ENCODE measurements at regions not wholly inside any gene's neighbourhood (a gene's known extent, or its start where the extent isn't known, plus 50 kb on each side); places are given as distances from the start of the nearest gene placed in this dataset.

GRCh38 chr12:68499616-68500015 lies 111.1 kb upstream of the RAP1B start:
- H3K4me3 Mint-ChIP-seq = no peak overlapping the region
- no peaks in the 10 kb centered on the region for H3K36me3 Mint-ChIP-seq (ENCODE audit: low read depth)
- no peak for DNase-seq
- H3K27me3 Mint-ChIP-seq (ENCODE audit: low read depth) = no peaks in the 10 kb centered on the region
- H3K9me3 Mint-ChIP-seq = no peaks in the 10 kb centered on the region
- intact Hi-C loops (cut with micrococcal nuclease) = loop anchor here (5.0 to 10.0 kb wide), 2 partner anchors 308 to 565 kb away; partner anchors contain the start of gene MDM2
- peaks cover 28% of the 10 kb centered on the region for H3K4me1 Mint-ChIP-seq (ENCODE audit: low read depth)
- no peak overlapping the region for H3K27ac Mint-ChIP-seq
- CTCF ChIA-PET = no interaction called here

DNA sequence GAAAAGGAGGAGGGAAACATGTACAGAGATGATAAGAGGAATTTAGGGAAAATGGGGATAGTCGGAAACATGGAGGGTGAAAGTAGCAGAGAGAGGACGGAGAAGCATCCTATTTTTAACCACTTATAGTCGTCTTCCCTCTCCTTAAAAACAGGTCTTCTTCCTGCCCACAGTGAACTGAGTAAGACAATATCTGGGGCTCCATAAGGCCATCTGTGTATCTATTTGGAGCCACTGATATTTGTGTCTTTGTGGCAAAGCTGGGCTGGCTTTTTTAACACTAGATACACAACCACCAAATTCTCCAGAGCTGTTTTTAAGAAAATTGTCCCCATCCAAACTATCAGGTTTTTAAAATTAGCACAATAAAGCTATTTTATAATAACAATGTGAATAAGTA lies 109.5 kb upstream of the RAP1B start:
- intact Hi-C loops (cut with micrococcal nuclease) = no loop called here
- DNase-seq = no peak
- Mint-ChIP-seq H3K9me3 (no peaks in the 10 kb centered on the region), H3K27ac (no peak overlapping the region), H3K4me1 (ENCODE audit: low read depth) (peaks cover 27% of the 10 kb centered on the region), H3K27me3 (ENCODE audit: low read depth) (no peaks in the 10 kb centered on the region), H3K36me3 (ENCODE audit: low read depth) (no peaks in the 10 kb centered on the region), H3K4me3 (no peak overlapping the region)
- CTCF ChIA-PET = interaction anchor here (0.5 kb wide), 1 partner anchor 38 kb away, joined by 3 read pairs; no protein-coding TSS in a partner anchor

DNA sequence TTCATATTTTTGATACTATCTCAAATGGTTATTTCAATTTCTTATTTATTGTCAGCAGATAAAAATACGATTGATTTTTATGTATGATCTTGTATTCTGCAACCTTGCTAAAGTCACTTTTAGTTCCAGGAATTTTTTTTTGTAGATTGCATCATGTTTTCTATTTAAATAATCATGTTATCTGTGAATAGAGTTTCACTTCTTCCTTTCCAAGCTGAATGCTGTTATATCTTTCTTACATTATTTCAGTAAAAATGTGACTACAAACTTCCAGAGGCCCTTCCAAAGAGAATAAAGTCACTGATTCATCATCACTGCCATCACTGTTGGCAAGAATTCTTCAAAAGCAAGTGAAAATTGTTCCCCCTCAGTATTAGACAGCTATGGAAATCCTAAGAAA lies 104.7 kb upstream of the RAP1B start:
- Mint-ChIP-seq H3K27ac (no peak overlapping the region), H3K4me1 (ENCODE audit: low read depth) (peaks cover 8% of the 10 kb centered on the region), H3K9me3 (no peaks in the 10 kb centered on the region), H3K27me3 (ENCODE audit: low read depth) (no peaks in the 10 kb centered on the region), H3K36me3 (ENCODE audit: low read depth) (no peaks in the 10 kb centered on the region), H3K4me3 (no peak overlapping the region)
- CTCF ChIA-PET = no interaction called here
- intact Hi-C loops (cut with micrococcal nuclease) = no loop called here
- DNase-seq = no peak

DNA sequence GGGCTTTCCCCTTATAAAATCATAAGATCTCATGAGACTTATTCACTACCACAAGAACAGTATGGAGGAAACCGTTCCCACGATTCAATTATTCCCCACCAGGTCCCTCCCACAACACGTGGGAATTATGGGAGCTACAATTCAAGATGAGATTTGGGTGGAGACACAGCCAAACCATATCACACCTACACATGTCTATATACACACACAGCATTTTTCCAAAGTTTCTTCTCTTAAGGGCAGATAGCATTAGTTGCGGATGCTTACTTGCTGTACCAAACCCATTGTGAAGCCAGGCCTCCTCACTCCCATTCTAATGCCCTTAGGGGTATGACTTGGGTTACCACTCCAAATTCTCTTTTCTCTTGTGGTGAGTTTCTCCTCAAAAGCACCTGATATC lies 104.1 kb upstream of the RAP1B start:
- no peak overlapping the region for H3K4me3 Mint-ChIP-seq
- intact Hi-C loops (cut with micrococcal nuclease) = no loop called here
- H3K27me3 Mint-ChIP-seq (ENCODE audit: low read depth) = no peaks in the 10 kb centered on the region
- no peak overlapping the region for H3K27ac Mint-ChIP-seq
- DNase-seq = no peak
- CTCF ChIA-PET = no interaction called here
- no peaks in the 10 kb centered on the region for H3K9me3 Mint-ChIP-seq
- H3K4me1 Mint-ChIP-seq (ENCODE audit: low read depth) = peaks cover 8% of the 10 kb centered on the region
- H3K36me3 Mint-ChIP-seq (ENCODE audit: low read depth) = no peaks in the 10 kb centered on the region

GRCh38 chr12:68507657-68508056 lies 103.0 kb upstream of the RAP1B start:
- H3K27me3 Mint-ChIP-seq (ENCODE audit: low read depth) = no peaks in the 10 kb centered on the region
- no peak overlapping the region for H3K27ac Mint-ChIP-seq
- intact Hi-C loops (cut with micrococcal nuclease) = no loop called here
- no peak for DNase-seq
- no peaks in the 10 kb centered on the region for H3K36me3 Mint-ChIP-seq (ENCODE audit: low read depth)
- no peaks in the 10 kb centered on the region for H3K9me3 Mint-ChIP-seq
- no peak overlapping the region for H3K4me3 Mint-ChIP-seq
- CTCF ChIA-PET = interaction anchor here (1.3 kb wide), 1 partner anchor 13 kb away, joined by 3 read pairs; no protein-coding TSS in a partner anchor
- peaks cover 8% of the 10 kb centered on the region for H3K4me1 Mint-ChIP-seq (ENCODE audit: low read depth)

DNA sequence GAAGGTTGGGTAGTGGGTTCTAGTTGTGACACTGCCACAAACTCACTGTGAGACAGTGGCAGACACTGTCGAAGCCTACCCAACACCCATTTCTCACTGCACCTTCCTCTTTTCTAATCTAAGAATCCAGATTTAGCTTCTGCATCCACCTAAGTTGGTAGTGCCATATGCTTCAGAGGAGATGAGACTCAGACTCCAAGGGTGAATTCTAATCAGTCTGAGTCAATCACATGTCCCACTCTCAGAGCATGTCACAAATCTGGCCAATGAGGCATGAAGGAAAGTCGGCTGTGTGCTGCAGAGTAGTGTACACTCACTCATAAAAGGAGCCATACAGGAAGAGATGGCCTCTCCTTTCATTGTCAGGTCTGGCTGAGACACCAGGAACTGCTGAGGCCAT lies 102.1 kb upstream of the RAP1B start:
- Mint-ChIP-seq H3K4me3 (no peak overlapping the region), H3K36me3 (ENCODE audit: low read depth) (no peaks in the 10 kb centered on the region), H3K9me3 (no peaks in the 10 kb centered on the region), H3K27me3 (ENCODE audit: low read depth) (no peaks in the 10 kb centered on the region), H3K27ac (no peak overlapping the region), H3K4me1 (ENCODE audit: low read depth) (peaks cover 8% of the 10 kb centered on the region)
- intact Hi-C loops (cut with micrococcal nuclease) = no loop called here
- CTCF ChIA-PET = interaction anchor here (1.3 kb wide), 1 partner anchor 12 kb away, joined by 3 read pairs; no protein-coding TSS in a partner anchor
- no peak for DNase-seq

DNA sequence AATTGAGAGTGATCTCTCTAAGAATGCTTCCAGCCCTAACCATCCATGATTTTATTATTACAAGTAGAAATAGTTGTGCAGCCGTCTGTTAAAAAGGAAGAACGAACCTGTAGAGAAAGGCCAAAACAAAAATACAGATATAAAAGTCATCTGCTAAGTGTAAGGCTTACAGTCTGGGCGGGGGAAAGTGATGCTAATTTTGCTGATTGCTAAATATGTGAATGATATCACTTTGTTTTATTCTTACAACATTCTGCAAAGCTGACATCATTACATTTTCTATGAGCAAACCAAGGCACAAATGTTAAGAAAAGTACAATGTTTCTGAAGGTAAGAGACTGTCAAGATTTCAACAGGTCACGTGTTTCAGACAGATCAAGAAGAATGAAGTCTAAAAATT lies 101.5 kb upstream of the RAP1B start:
- no peak overlapping the region for H3K4me3 Mint-ChIP-seq
- intact Hi-C loops (cut with micrococcal nuclease) = no loop called here
- no peak overlapping the region for H3K27ac Mint-ChIP-seq
- no peaks in the 10 kb centered on the region for H3K36me3 Mint-ChIP-seq (ENCODE audit: low read depth)
- no peak for DNase-seq
- H3K27me3 Mint-ChIP-seq (ENCODE audit: low read depth) = no peaks in the 10 kb centered on the region
- H3K4me1 Mint-ChIP-seq (ENCODE audit: low read depth) = peaks cover 8% of the 10 kb centered on the region
- CTCF ChIA-PET = interaction anchor here (2.6 kb wide), 1 partner anchor 12 kb away, joined by 9 read pairs; no protein-coding TSS in a partner anchor
- no peaks in the 10 kb centered on the region for H3K9me3 Mint-ChIP-seq

- H3K4me3 Mint-ChIP-seq = no peak overlapping the region
- no peaks in the 10 kb centered on the region for H3K27me3 Mint-ChIP-seq (ENCODE audit: low read depth)
- no peaks in the 10 kb centered on the region for H3K9me3 Mint-ChIP-seq
- no peak for DNase-seq
- intact Hi-C loops (cut with micrococcal nuclease) = no loop called here
- H3K27ac Mint-ChIP-seq = no peak overlapping the region
- no peaks in the 10 kb centered on the region for H3K36me3 Mint-ChIP-seq (ENCODE audit: low read depth)
- peaks cover 8% of the 10 kb centered on the region for H3K4me1 Mint-ChIP-seq (ENCODE audit: low read depth)
- CTCF ChIA-PET = interaction anchor here (0.6 to 2.6 kb wide), 3 partner anchors 11 to 174 kb away, joined by 3 to 9 read pairs (median 3); no protein-coding TSS in a partner anchor
These were observed 100.3 kb upstream of the RAP1B start for GRCh38 chr12:68510397-68510796.

DNA sequence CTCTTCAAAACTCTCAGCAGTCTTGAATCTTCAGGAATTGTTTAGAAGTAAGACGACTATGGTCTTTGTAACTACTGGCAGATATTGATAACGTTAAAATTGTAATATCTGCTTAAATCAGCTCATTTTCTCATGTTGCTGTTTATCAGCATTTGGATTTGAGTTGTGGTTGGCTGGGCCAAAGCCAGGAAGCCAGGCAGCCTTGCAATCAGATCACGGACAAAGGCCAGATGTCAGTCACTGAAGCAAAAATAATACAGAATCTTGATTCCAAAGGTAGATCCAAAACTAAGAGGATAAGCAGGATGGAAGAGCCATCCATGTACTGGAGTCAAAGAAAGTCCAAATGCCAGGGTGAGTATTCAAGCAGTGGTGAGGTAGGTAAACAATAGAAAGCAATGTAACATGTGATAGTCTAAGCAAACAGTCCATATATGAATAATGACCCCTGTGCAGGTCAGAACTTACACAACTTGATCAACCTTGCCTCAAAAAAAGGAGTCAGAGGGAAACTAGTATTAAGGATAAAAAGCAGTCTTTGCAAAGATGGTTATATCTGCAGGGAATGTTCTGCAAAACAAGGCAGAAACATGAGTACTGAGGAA lies 95.8 kb upstream of the RAP1B start:
- Mint-ChIP-seq H3K36me3 (ENCODE audit: low read depth) (no peaks in the 10 kb centered on the region), H3K27ac (no peak overlapping the region), H3K4me1 (ENCODE audit: low read depth) (no peaks in the 10 kb centered on the region), H3K4me3 (no peak overlapping the region), H3K27me3 (ENCODE audit: low read depth) (no peaks in the 10 kb centered on the region), H3K9me3 (no peaks in the 10 kb centered on the region)
- CTCF ChIA-PET = no interaction called here
- no peak for DNase-seq
- intact Hi-C loops (cut with micrococcal nuclease) = no loop called here

DNA sequence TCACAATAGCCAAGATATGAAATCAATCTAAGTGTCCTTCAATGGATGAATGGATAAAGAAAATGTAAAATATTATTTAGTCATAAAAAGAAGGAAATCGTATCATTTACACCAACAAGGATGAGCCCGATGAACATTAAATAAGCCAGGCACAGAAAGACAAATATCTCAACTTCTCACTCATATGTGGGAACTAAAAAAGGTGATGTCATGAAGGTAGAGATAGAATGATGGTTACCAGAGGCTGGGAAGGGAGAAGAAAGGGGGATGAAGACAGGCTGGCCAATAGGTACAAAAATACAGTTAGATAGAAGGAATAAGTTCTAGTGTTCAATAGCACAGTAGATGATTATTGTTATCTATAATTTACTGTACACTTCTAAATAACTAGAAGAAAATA lies 94.9 kb upstream of the RAP1B start:
- no peaks in the 10 kb centered on the region for H3K9me3 Mint-ChIP-seq
- DNase-seq = no peak
- H3K27me3 Mint-ChIP-seq (ENCODE audit: low read depth) = no peaks in the 10 kb centered on the region
- no peaks in the 10 kb centered on the region for H3K4me1 Mint-ChIP-seq (ENCODE audit: low read depth)
- CTCF ChIA-PET = no interaction called here
- H3K4me3 Mint-ChIP-seq = no peak overlapping the region
- no peak overlapping the region for H3K27ac Mint-ChIP-seq
- no peaks in the 10 kb centered on the region for H3K36me3 Mint-ChIP-seq (ENCODE audit: low read depth)
- intact Hi-C loops (cut with micrococcal nuclease) = loop anchor here (2.0 kb wide), 1 partner anchor 15 kb away; no protein-coding TSS in a partner anchor

- H3K27me3 Mint-ChIP-seq (ENCODE audit: low read depth) = no peaks in the 10 kb centered on the region
- H3K9me3 Mint-ChIP-seq = no peaks in the 10 kb centered on the region
- no peaks in the 10 kb centered on the region for H3K36me3 Mint-ChIP-seq (ENCODE audit: low read depth)
- H3K27ac Mint-ChIP-seq = no peak overlapping the region
- DNase-seq = no peak
- H3K4me1 Mint-ChIP-seq (ENCODE audit: low read depth) = peaks cover 4% of the 10 kb centered on the region
- no peak overlapping the region for H3K4me3 Mint-ChIP-seq
- CTCF ChIA-PET = interaction anchor here (0.6 to 2.0 kb wide), 4 partner anchors 11 to 164 kb away, joined by 3 to 9 read pairs (median 3); no protein-coding TSS in a partner anchor
- intact Hi-C loops (cut with micrococcal nuclease) = no loop called here
These were observed 89.3 kb upstream of the RAP1B start for GRCh38 chr12:68521321-68521839.

DNA sequence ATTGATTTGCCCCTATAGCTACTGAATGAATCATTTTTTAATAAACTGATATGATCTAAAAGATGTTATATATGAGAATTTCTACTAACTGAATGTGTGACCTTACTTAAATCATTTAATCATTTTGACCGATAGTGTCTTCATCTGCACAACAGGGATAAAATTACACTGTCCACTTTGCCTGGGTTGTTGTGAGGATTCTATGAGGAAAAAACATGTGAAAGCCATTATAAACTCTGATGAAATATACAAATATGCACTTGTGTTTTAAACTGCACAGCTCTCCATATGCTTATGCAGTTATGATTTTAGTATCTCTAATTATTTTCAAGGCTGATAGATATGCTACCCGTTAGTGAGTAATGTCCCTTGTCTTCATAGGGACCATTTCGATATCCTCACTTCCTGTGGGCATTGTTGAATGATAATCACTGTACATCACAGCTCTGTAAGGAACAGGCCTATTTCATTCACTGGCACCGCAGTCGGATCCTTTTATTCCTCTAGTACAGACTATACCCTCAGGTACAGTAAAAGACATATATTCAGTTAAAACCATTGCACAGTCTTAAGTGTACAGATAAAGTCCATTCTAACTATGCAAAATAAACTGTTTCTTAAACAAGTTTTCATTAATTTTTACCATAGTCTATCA lies 88.7 kb upstream of the RAP1B start:
- no peaks in the 10 kb centered on the region for H3K27me3 Mint-ChIP-seq (ENCODE audit: low read depth)
- no peak overlapping the region for H3K27ac Mint-ChIP-seq
- no peaks in the 10 kb centered on the region for H3K9me3 Mint-ChIP-seq
- intact Hi-C loops (cut with micrococcal nuclease) = no loop called here
- H3K4me3 Mint-ChIP-seq = no peak overlapping the region
- H3K36me3 Mint-ChIP-seq (ENCODE audit: low read depth) = no peaks in the 10 kb centered on the region
- peaks cover 4% of the 10 kb centered on the region for H3K4me1 Mint-ChIP-seq (ENCODE audit: low read depth)
- CTCF ChIA-PET = interaction anchor here (0.6 to 2.0 kb wide), 3 partner anchors 10 to 34 kb away, joined by 3 to 9 read pairs (median 5); no protein-coding TSS in a partner anchor
- no peak for DNase-seq

DNA sequence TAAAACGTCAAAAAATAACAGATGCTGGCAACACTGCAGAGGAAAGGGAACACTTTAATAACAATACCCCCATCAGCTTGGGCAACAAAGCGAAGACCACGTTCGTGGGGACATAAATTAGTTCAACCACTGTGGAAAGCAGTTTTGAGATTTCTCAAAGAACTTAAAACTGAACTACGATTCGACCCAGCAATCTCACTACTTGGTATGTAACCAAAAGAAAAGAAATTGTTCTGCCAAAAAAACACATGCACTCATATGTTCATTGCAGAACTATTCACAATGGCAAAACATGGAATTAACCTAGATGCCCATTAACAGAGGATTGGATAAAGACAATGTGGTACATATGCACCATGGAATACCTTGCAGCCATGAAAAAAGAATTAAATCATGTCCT lies 81.2 kb upstream of the RAP1B start:
- CTCF ChIA-PET = no interaction called here
- Mint-ChIP-seq H3K36me3 (ENCODE audit: low read depth) (no peaks in the 10 kb centered on the region), H3K4me3 (no peak overlapping the region), H3K27ac (no peak overlapping the region), H3K27me3 (ENCODE audit: low read depth) (no peaks in the 10 kb centered on the region), H3K4me1 (ENCODE audit: low read depth) (peaks cover 13% of the 10 kb centered on the region), H3K9me3 (no peaks in the 10 kb centered on the region)
- DNase-seq = no peak
- intact Hi-C loops (cut with micrococcal nuclease) = no loop called here
